Gastrocnemius medialis (tissue), 4 donors: ENCODE measurements at regions not wholly inside any gene's neighbourhood (a gene's known extent, or its start where the extent isn't known, plus 50 kb on each side); places are given as distances from the start of the nearest gene placed in this dataset.

Experiments
- ATAC-seq, 2 donors: fragments of 150-250 bp; one replicate each; pipeline ENCODE4 v1.9.1; 2016
- DNase-seq, 2 donors: peaks; one replicate each; pipeline ENCODE4 v3.0.0-alpha.2; 2019
- H3K27ac ChIP-seq, 4 donors: fragments of 200-600 bp; sonication (generic); 1 replicate in 1 of 4; 2 replicates in 3 of 4; pipeline ENCODE4 v1.5.1; 2016 to 2018; ENCODE audit warnings: mild to moderate bottlenecking in 2 of 4, moderate library complexity in 1 of 4
- H3K27me3 ChIP-seq, 3 donors: fragments of 200-600 bp; sonication (generic) in 2 of 3; 1 replicate in 1 of 3; 2 replicates in 2 of 3; pipeline versions ENCODE4 v1.5.1 to v1.6.0; 2016 to 2019; ENCODE audit warnings: mild to moderate bottlenecking in 1 of 3, moderate library complexity in 1 of 3
- H3K36me3 ChIP-seq, 2 donors: fragments of 200-600 bp; sonication (generic) in 1 of 2; one replicate each; pipeline ENCODE4 v1.5.1; 2017 to 2018
- H3K4me1 ChIP-seq, 2 donors: fragments of 200-600 bp; sonication (generic) in 1 of 2; one replicate each; pipeline ENCODE4 v1.5.1; 2016 to 2017; ENCODE audit warnings: mild to moderate bottlenecking in 2 of 2
- H3K4me3 ChIP-seq, 4 donors: fragments of 200-600 bp; sonication (generic) in 3 of 4; 1 replicate in 1 of 4; 2 replicates in 3 of 4; pipeline ENCODE4 v1.5.1; 2016 to 2019; ENCODE audit warnings: mild to moderate bottlenecking in 2 of 4
- H3K9me3 ChIP-seq, 3 donors: fragments of 200-600 bp; sonication (generic) in 2 of 3; 1 replicate in 1 of 3; 2 replicates in 2 of 3; pipeline ENCODE4 v1.5.1; 2016 to 2019
- POLR2A ChIP-seq, 2 donors: fragments of 450-650 bp; IDR thresholded peaks; one replicate each; pipeline ENCODE4 v1.6.1; 2017; ENCODE audit warnings: antibody characterized with exemption in 2 of 2, mild to moderate bottlenecking in 2 of 2, moderate library complexity in 2 of 2
- in situ Hi-C, 4 donors: fragments of 200-750 bp; cut with MboI; loops; one replicate each; pipeline versions ENCODE4 v1.15.0 to v1.8.0; 2017; ENCODE audit warnings: low sequenced_read_pairs in 4 of 4
- intact Hi-C: fragments of 100-400 bp; cut with DNase I; formaldehyde crosslinking; loops from one replicate; pipeline ENCODE4 v1.15.1; 2023; ENCODE audit warnings: low total_unique reads
- TF ChIP-seq, protein P1 (sequence below), 5 experiments: fragments of 450-650 bp in 3 of 5; fragments of 200-600 bp in 2 of 5; sonication (generic) in 2 of 5; IDR thresholded peaks in 4 of 5; conservative IDR thresholded peaks in 1 of 5; 1 replicate in 4 of 5; 2 replicates in 1 of 5; pipeline ENCODE4 v1.5.1; 2016 to 2019; ENCODE audit warnings: antibody characterized with exemption in 5 of 5, mild to moderate bottlenecking in 3 of 5, moderate library complexity in 3 of 5

GRCh38 chr7:106773228-106773627 is 91.9 kb upstream of the PIK3CG start:
- Histone ChIP-seq H3K36me3 (no peaks in the 10 kb centered on the region), H3K27me3 (no peaks in the 10 kb centered on the region), H3K9me3 (no peaks in the 10 kb centered on the region), H3K27ac (no peak overlapping the region), H3K4me1 (no peaks in the 10 kb centered on the region), H3K4me3 (no peak overlapping the region)
- intact Hi-C loops (no loop called here), in situ Hi-C loops (no loop called here)
- no peak for TF ChIP-seq POLR2A (IDR thresholded peaks at IDR 0.05)
- TF ChIP-seq, protein P1, sequence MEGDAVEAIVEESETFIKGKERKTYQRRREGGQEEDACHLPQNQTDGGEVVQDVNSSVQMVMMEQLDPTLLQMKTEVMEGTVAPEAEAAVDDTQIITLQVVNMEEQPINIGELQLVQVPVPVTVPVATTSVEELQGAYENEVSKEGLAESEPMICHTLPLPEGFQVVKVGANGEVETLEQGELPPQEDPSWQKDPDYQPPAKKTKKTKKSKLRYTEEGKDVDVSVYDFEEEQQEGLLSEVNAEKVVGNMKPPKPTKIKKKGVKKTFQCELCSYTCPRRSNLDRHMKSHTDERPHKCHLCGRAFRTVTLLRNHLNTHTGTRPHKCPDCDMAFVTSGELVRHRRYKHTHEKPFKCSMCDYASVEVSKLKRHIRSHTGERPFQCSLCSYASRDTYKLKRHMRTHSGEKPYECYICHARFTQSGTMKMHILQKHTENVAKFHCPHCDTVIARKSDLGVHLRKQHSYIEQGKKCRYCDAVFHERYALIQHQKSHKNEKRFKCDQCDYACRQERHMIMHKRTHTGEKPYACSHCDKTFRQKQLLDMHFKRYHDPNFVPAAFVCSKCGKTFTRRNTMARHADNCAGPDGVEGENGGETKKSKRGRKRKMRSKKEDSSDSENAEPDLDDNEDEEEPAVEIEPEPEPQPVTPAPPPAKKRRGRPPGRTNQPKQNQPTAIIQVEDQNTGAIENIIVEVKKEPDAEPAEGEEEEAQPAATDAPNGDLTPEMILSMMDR (IDR thresholded peaks at IDR 0.05 in 4 of 5, conservative IDR thresholded peaks at IDR 0.05 in 1 of 5), result no peak
- no peak for DNase-seq
- ATAC-seq, result no peak

GRCh38 chr7:106773721-106774120 is 91.4 kb upstream of the PIK3CG start:
- no peaks in the 10 kb centered on the region for H3K4me1 ChIP-seq
- intact Hi-C loops, result no loop called here

GRCh38 chr7:106774213-106774767 is 90.8 kb upstream of the PIK3CG start:
- H3K36me3 ChIP-seq, result no peaks in the 10 kb centered on the region
- no peaks in the 10 kb centered on the region for H3K4me1 ChIP-seq
- in situ Hi-C loops (no loop called here), intact Hi-C loops (no loop called here)
- ATAC-seq (no peak), DNase-seq (no peak)
- H3K27me3 ChIP-seq, result no peaks in the 10 kb centered on the region
- no peak overlapping the region for H3K4me3 ChIP-seq
- H3K27ac ChIP-seq, result no peak overlapping the region
- no peak for TF ChIP-seq POLR2A (IDR thresholded peaks at IDR 0.05)
- TF ChIP-seq, protein P1 (IDR thresholded peaks at IDR 0.05 in 4 of 5, conservative IDR thresholded peaks at IDR 0.05 in 1 of 5), result no peak
- no peaks in the 10 kb centered on the region for H3K9me3 ChIP-seq

More at GRCh38 chr7:106773721-106774120, 91.4 kb upstream of the PIK3CG start:
- in situ Hi-C loops, result no loop called here
- Histone ChIP-seq H3K4me3 (no peak overlapping the region), H3K27me3 (no peaks in the 10 kb centered on the region), H3K27ac (no peak overlapping the region), H3K9me3 (no peaks in the 10 kb centered on the region), H3K36me3 (no peaks in the 10 kb centered on the region)
- ATAC-seq (no peak), DNase-seq (no peak)
- TF ChIP-seq POLR2A (IDR thresholded peaks at IDR 0.05), result no peak
- TF ChIP-seq, protein P1 (IDR thresholded peaks at IDR 0.05 in 4 of 5, conservative IDR thresholded peaks at IDR 0.05 in 1 of 5), result no peak

DNA sequence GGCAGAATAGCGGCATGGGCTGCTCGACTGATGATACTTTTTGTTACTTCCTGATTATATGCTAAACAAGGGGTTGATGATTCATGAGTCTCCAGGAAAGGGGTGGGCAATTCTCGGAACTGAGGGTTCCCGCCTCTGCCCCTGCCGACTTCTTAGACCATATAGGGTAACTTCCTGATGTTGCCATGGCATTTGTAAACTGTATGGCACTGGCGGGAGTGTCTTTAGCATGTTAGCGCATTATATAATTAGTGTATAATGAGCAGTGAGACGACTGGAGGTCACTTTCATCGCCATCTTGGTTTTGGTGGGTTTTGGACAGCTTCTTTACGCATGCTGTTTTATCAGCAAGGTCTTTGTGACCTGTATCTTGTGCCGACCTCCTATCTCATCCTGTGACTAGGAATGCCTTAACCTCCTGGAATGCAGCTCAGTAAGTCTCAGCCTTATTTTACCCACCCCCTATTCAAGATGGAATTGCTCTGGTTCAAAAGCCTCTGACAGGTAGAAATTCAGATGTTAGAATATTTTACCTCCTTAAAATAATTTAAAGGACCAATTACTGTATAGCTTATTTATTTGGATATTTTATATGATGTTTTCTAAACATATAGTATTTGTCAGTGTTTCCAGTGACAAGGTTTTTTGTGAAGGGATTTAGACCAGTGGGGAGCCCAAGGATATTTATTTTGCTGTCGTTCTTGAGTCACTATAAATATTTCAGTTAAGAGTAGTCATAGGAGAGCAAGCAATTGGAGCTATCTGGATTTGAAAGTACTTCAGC is 90.1 kb upstream of the PIK3CG start:
- in situ Hi-C loops, result no loop called here
- TF ChIP-seq, protein P1 (IDR thresholded peaks at IDR 0.05 in 4 of 5, conservative IDR thresholded peaks at IDR 0.05 in 1 of 5), result no peak
- TF ChIP-seq POLR2A (IDR thresholded peaks at IDR 0.05), result no peak
- no peak for ATAC-seq
- Histone ChIP-seq H3K27ac (no peak overlapping the region), H3K36me3 (no peaks in the 10 kb centered on the region), H3K4me1 (no peaks in the 10 kb centered on the region), H3K27me3 (no peaks in the 10 kb centered on the region), H3K4me3 (no peak overlapping the region), H3K9me3 (no peaks in the 10 kb centered on the region)
- DNase-seq, result no peak
- intact Hi-C loops, result no loop called here
